Hepatocyte (in vitro differentiated cells): ENCODE measurements at regions not wholly inside any gene's neighbourhood (a gene's known extent, or its start where the extent isn't known, plus 50 kb on each side); places are given as distances from the start of the nearest gene placed in this dataset.

Experiments used
- EZH2 ChIP-seq: fragments of 200-600 bp; sonication (generic); IDR thresholded peaks from 2 replicates; pipeline ENCODE4 v1.6.1; 2016; ENCODE audit warnings: antibody characterized with exemption, mild to moderate bottlenecking, borderline replicate concordance
- TF ChIP-seq, protein P1 (sequence below): fragments of 200-600 bp; sonication (generic); IDR thresholded peaks from 2 replicates; pipeline ENCODE4 v1.5.1; 2016; ENCODE audit warnings: antibody characterized with exemption, mild to moderate bottlenecking; ENCODE audit not compliant: poor library complexity

DNA sequence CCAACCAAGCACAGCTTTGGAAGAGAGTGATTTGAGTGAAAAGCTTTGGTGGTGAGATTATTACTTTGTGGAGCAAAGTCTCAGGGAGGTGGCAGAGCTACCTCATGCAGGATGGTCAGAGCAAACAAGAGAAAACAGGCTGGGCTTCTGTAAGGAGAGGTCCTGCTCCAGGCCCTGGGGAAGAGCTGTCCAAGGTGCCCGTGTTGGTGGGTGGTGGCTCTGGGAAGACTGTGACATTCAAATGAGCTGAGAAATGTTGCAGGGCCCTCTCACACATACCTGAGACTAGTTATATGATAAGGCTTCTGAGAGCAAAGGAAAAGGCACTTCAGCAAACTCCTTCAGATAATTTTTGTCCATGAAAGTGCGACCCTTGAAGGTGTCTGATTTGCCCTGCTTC is 205.5 kb upstream of the SOX21 start:
- TF ChIP-seq, protein P1, sequence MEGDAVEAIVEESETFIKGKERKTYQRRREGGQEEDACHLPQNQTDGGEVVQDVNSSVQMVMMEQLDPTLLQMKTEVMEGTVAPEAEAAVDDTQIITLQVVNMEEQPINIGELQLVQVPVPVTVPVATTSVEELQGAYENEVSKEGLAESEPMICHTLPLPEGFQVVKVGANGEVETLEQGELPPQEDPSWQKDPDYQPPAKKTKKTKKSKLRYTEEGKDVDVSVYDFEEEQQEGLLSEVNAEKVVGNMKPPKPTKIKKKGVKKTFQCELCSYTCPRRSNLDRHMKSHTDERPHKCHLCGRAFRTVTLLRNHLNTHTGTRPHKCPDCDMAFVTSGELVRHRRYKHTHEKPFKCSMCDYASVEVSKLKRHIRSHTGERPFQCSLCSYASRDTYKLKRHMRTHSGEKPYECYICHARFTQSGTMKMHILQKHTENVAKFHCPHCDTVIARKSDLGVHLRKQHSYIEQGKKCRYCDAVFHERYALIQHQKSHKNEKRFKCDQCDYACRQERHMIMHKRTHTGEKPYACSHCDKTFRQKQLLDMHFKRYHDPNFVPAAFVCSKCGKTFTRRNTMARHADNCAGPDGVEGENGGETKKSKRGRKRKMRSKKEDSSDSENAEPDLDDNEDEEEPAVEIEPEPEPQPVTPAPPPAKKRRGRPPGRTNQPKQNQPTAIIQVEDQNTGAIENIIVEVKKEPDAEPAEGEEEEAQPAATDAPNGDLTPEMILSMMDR = no peak
- no peak for TF ChIP-seq EZH2
